ENCODE measurements at regions not wholly inside any gene's neighbourhood (a gene's known extent, or its start where the extent isn't known, plus 50 kb on each side); places are given as distances from the start of the nearest gene placed in this dataset.

GRCh38 chr14:28483506-28483905 is 283.1 kb upstream of the FOXG1 start:
- H3K4me1 ChIP-seq, result no peaks in the 10 kb centered on the region
- no peak for DNase-seq
- H3K4me3 ChIP-seq (replicated peaks in 1 of 3), result no peak overlapping the region
- 87% methylated on average over 3 of the region's 3 CpGs for WGBS, 2 donors
- no peak overlapping the region for H3K27ac ChIP-seq
- no peaks in the 10 kb centered on the region for H3K36me3 ChIP-seq
- no peaks in the 10 kb centered on the region for H3K9me3 ChIP-seq
- intact Hi-C loops (cut with DNase I), result no loop called here
- H3K27me3 ChIP-seq, result no peaks in the 10 kb centered on the region
- TF ChIP-seq POLR2A (IDR thresholded peaks at IDR 0.05), result no peak
- TF ChIP-seq CTCF (IDR thresholded peaks at IDR 0.05), result no peak

- H3K27me3 ChIP-seq, result no peaks in the 10 kb centered on the region
- intact Hi-C loops (cut with DNase I), result no loop called here
- no peak for TF ChIP-seq CTCF (IDR thresholded peaks at IDR 0.05)
- no peak for TF ChIP-seq POLR2A (IDR thresholded peaks at IDR 0.05)
- DNase-seq, result no peak
- H3K36me3 ChIP-seq, result no peaks in the 10 kb centered on the region
- H3K9me3 ChIP-seq, result no peaks in the 10 kb centered on the region
- H3K4me1 ChIP-seq, result no peaks in the 10 kb centered on the region
- no peak overlapping the region for H3K4me3 ChIP-seq (replicated peaks in 1 of 3)
- no peak overlapping the region for H3K27ac ChIP-seq
These were observed 277.9 kb upstream of the FOXG1 start for GRCh38 chr14:28488684-28489083.

GRCh38 chr14:28493516-28493915 is 273.1 kb upstream of the FOXG1 start:
- no peaks in the 10 kb centered on the region for H3K27me3 ChIP-seq
- H3K4me1 ChIP-seq, result no peaks in the 10 kb centered on the region
- no peaks in the 10 kb centered on the region for H3K36me3 ChIP-seq
- DNase-seq, result no peak
- no peak overlapping the region for H3K27ac ChIP-seq
- intact Hi-C loops (cut with DNase I), result no loop called here
- 77 to 87% methylated on average over 3 of the region's 3 CpGs for whole genome bisulfite sequencing, 2 donors
- no peaks in the 10 kb centered on the region for H3K9me3 ChIP-seq
- H3K4me3 ChIP-seq (replicated peaks in 1 of 3), result no peak overlapping the region
- TF ChIP-seq CTCF (IDR thresholded peaks at IDR 0.05) (no peak), POLR2A (IDR thresholded peaks at IDR 0.05) (no peak)

- DNase-seq, result no peak
- WGBS, 2 donors, result 54 to 59% methylated on average over 2 of the region's 2 CpGs
- H3K9me3 ChIP-seq, result no peaks in the 10 kb centered on the region
- no peak overlapping the region for H3K27ac ChIP-seq
- H3K4me1 ChIP-seq, result no peaks in the 10 kb centered on the region
- TF ChIP-seq POLR2A (IDR thresholded peaks at IDR 0.05) (no peak), CTCF (IDR thresholded peaks at IDR 0.05) (no peak)
- H3K27me3 ChIP-seq, result no peaks in the 10 kb centered on the region
- intact Hi-C loops (cut with DNase I), result no loop called here
- H3K36me3 ChIP-seq, result no peaks in the 10 kb centered on the region
- no peak overlapping the region for H3K4me3 ChIP-seq (replicated peaks in 1 of 3)
These were observed 272.4 kb upstream of the FOXG1 start for GRCh38 chr14:28494196-28494595.

GRCh38 chr14:28496364-28496763 is 270.2 kb upstream of the FOXG1 start:
- no peak overlapping the region for H3K4me3 ChIP-seq (replicated peaks in 1 of 3)
- H3K36me3 ChIP-seq, result no peaks in the 10 kb centered on the region
- H3K27ac ChIP-seq, result no peak overlapping the region
- no peak for TF ChIP-seq CTCF (IDR thresholded peaks at IDR 0.05)
- no peak for TF ChIP-seq POLR2A (IDR thresholded peaks at IDR 0.05)
- no peaks in the 10 kb centered on the region for H3K4me1 ChIP-seq
- H3K9me3 ChIP-seq, result no peaks in the 10 kb centered on the region
- 76 to 83% methylated on average over 2 of the region's 2 CpGs for WGBS, 2 donors
- no peaks in the 10 kb centered on the region for H3K27me3 ChIP-seq
- intact Hi-C loops (cut with DNase I), result no loop called here
- no peak for DNase-seq

Measured in thyroid gland (tissue), 4 donors.